Non-pigmented ciliary epithelial cell (primary cell): ENCODE measurements at regions not wholly inside any gene's neighbourhood (a gene's known extent, or its start where the extent isn't known, plus 50 kb on each side); places are given as distances from the start of the nearest gene placed in this dataset.
A peak's percentile ranks its signal among the peaks of the same experiment; 100 is the strongest.

Experiments used
- DNase-seq: peaks from one replicate; pipeline ENCODE4 v3.0.0-alpha.2; 2010; ENCODE audit warnings: low read depth

- no peak for DNase-seq
These were observed 108.6 kb upstream of the CNTNAP5 start for GRCh38 chr2:123916531-123916930.

- no peak for DNase-seq
These were observed 107.8 kb upstream of the CNTNAP5 start for GRCh38 chr2:123917241-123917640.

GRCh38 chr2:123928358-123928757, 96.7 kb upstream of the CNTNAP5 start:
- DNase-seq = no peak

GRCh38 chr2:123935405-123935804, 89.7 kb upstream of the CNTNAP5 start:
- no peak for DNase-seq

- DNase-seq = peak; percentile 17
These were observed 71.2 kb upstream of the CNTNAP5 start for GRCh38 chr2:123953846-123954245.

GRCh38 chr2:123958011-123958410, 67.1 kb upstream of the CNTNAP5 start:
- no peak for DNase-seq

GRCh38 chr2:123961576-123961975, 63.5 kb upstream of the CNTNAP5 start:
- no peak for DNase-seq

- DNase-seq = no peak
These were observed 53.3 kb upstream of the CNTNAP5 start for GRCh38 chr2:123971564-123972318.
